Esophagus (tissue), 2 donors: ENCODE measurements at regions not wholly inside any gene's neighbourhood (a gene's known extent, or its start where the extent isn't known, plus 50 kb on each side); places are given as distances from the start of the nearest gene placed in this dataset.

Experiments
- H3K27ac ChIP-seq, 2 donors: one replicate each; pipeline ENCODE4 v1.5.1; 2013; ENCODE audit warnings: low read depth in 2 of 2, mild to moderate bottlenecking in 2 of 2, inconsistent platforms in 1 of 2, low read length in 1 of 2, moderate library complexity in 1 of 2
- H3K27me3 ChIP-seq, 2 donors: one replicate each; pipeline ENCODE4 v1.6.1; 2013; ENCODE audit warnings: low read length in 2 of 2, control low read depth in 1 of 2, mild to moderate bottlenecking in 1 of 2; ENCODE audit not compliant: insufficient read depth in 2 of 2, control insufficient read depth in 1 of 2
- H3K36me3 ChIP-seq, 2 donors: one replicate each; pipeline ENCODE4 v1.6.1; 2013; ENCODE audit warnings: low read length in 1 of 2; ENCODE audit not compliant: control insufficient read depth in 2 of 2, insufficient read depth in 2 of 2
- H3K4me1 ChIP-seq, 2 donors: one replicate each; pipeline ENCODE4 v1.6.1; 2013; ENCODE audit warnings: low read length in 1 of 2; ENCODE audit not compliant: control insufficient read depth in 2 of 2, insufficient read depth in 2 of 2
- H3K4me3 ChIP-seq, 2 donors: one replicate each; pipeline ENCODE4 v1.5.1; 2013; ENCODE audit warnings: low read length in 2 of 2, mild to moderate bottlenecking in 2 of 2, low read depth in 1 of 2, moderate library complexity in 1 of 2
- H3K9me3 ChIP-seq, 2 donors: one replicate each; pipeline ENCODE4 v1.6.1; 2013; ENCODE audit warnings: mild to moderate bottlenecking in 2 of 2, low read depth in 1 of 2, low read length in 1 of 2, moderate library complexity in 1 of 2; ENCODE audit not compliant: control insufficient read depth in 2 of 2, insufficient read depth in 1 of 2
- WGBS, 2 donors: extraction: QIAGEN DNeasy Blood & Tissue Kit; methylation state at CpG; one replicate each; pipeline ENCODE4 v1.1.7; 2013; 5-methylcytosine and 5-hydroxymethylcytosine counted together
- donor health status: healthy with polysubstance abuse.
- donor health status: Bipolar disorder and iron deficiency.

GRCh38 chr1:38700077-38700470 is 159.5 kb downstream of the RRAGC start:
- Histone ChIP-seq H3K4me1 (no peaks in the 10 kb centered on the region), H3K36me3 (no peaks in the 10 kb centered on the region), H3K9me3 (peaks cover 0 to 4% of the 10 kb centered on the region in 2 donors), H3K27me3 (no peaks in the 10 kb centered on the region), H3K4me3 (no peak overlapping the region), H3K27ac (no peak overlapping the region)
- 79 to 86% methylated on average over 3 of the region's 3 CpGs for WGBS, 2 donors

- Histone ChIP-seq H3K27me3 (no peaks in the 10 kb centered on the region), H3K9me3 (peaks cover 0 to 4% of the 10 kb centered on the region in 2 donors), H3K27ac (no peak overlapping the region), H3K36me3 (no peaks in the 10 kb centered on the region), H3K4me3 (no peak overlapping the region), H3K4me1 (no peaks in the 10 kb centered on the region)
- 70 to 73% methylated on average over 7 of the region's 7 CpGs for WGBS, 2 donors
Measured at GRCh38 chr1:38699330-38700076, 160.1 kb downstream of the RRAGC start.

GRCh38 chr1:38697387-38697786 is 162.2 kb downstream of the RRAGC start:
- H3K9me3 ChIP-seq, result peaks cover 0 to 4% of the 10 kb centered on the region in 2 donors
- H3K36me3 ChIP-seq, result no peaks in the 10 kb centered on the region
- WGBS, 2 donors, result 74 to 78% methylated on average over 1 of the region's 1 CpG

GRCh38 chr1:38696371-38696770 is 163.2 kb downstream of the RRAGC start:
- WGBS, 2 donors, result 83 to 87% methylated on average over 2 of the region's 2 CpGs
- Histone ChIP-seq H3K4me1 (no peaks in the 10 kb centered on the region), H3K27ac (no peak overlapping the region), H3K9me3 (peaks cover 0 to 4% of the 10 kb centered on the region in 2 donors), H3K27me3 (no peaks in the 10 kb centered on the region), H3K4me3 (no peak overlapping the region), H3K36me3 (no peaks in the 10 kb centered on the region)

More at GRCh38 chr1:38697387-38697786, 162.2 kb downstream of the RRAGC start:
- H3K4me1 ChIP-seq, result no peaks in the 10 kb centered on the region
- no peak overlapping the region for H3K4me3 ChIP-seq
- no peaks in the 10 kb centered on the region for H3K27me3 ChIP-seq
- H3K27ac ChIP-seq, result no peak overlapping the region

GRCh38 chr1:38693759-38694158 is 165.8 kb downstream of the RRAGC start:
- H3K4me1 ChIP-seq, result no peaks in the 10 kb centered on the region
- no peaks in the 10 kb centered on the region for H3K27me3 ChIP-seq
- H3K9me3 ChIP-seq, result no peaks in the 10 kb centered on the region
- H3K4me3 ChIP-seq, result no peak overlapping the region
- 33 to 76% methylated on average over 1 of the region's 1 CpG for WGBS, 2 donors
- H3K36me3 ChIP-seq, result no peaks in the 10 kb centered on the region
- H3K27ac ChIP-seq, result no peak overlapping the region

GRCh38 chr1:38693031-38693430 is 166.5 kb downstream of the RRAGC start:
- H3K9me3 ChIP-seq, result no peaks in the 10 kb centered on the region
- no peaks in the 10 kb centered on the region for H3K36me3 ChIP-seq
- no peaks in the 10 kb centered on the region for H3K4me1 ChIP-seq
- H3K4me3 ChIP-seq, result no peak overlapping the region
- 62 to 78% methylated on average over 3 of the region's 3 CpGs for WGBS, 2 donors
- no peak overlapping the region for H3K27ac ChIP-seq
- H3K27me3 ChIP-seq, result no peaks in the 10 kb centered on the region

GRCh38 chr1:38690790-38691449 is 168.7 kb downstream of the RRAGC start:
- H3K4me1 ChIP-seq, result no peaks in the 10 kb centered on the region
- WGBS, 2 donors, result 56 to 62% methylated on average over 4 of the region's 4 CpGs
- H3K27me3 ChIP-seq, result peaks cover 0 to 4% of the 10 kb centered on the region in 2 donors
- H3K4me3 ChIP-seq, result no peak overlapping the region
- no peaks in the 10 kb centered on the region for H3K36me3 ChIP-seq
- H3K27ac ChIP-seq, result no peak overlapping the region
- no peaks in the 10 kb centered on the region for H3K9me3 ChIP-seq

- H3K27me3 ChIP-seq, result peaks cover 0 to 5% of the 10 kb centered on the region in 2 donors
- no peaks in the 10 kb centered on the region for H3K4me1 ChIP-seq
- H3K4me3 ChIP-seq, result no peak overlapping the region
- 50 to 54% methylated on average over 2 of the region's 2 CpGs for WGBS, 2 donors
- no peaks in the 10 kb centered on the region for H3K9me3 ChIP-seq
- no peak overlapping the region for H3K27ac ChIP-seq
- H3K36me3 ChIP-seq, result no peaks in the 10 kb centered on the region
Measured at GRCh38 chr1:38686927-38687255, 172.7 kb downstream of the RRAGC start.

GRCh38 chr1:38686167-38686926 is 173.2 kb downstream of the RRAGC start:
- H3K9me3 ChIP-seq, result no peaks in the 10 kb centered on the region
- H3K36me3 ChIP-seq, result no peaks in the 10 kb centered on the region
- WGBS, 2 donors, result 81 to 87% methylated on average over 14 of the region's 14 CpGs
- H3K27ac ChIP-seq, result no peak overlapping the region
- no peaks in the 10 kb centered on the region for H3K4me1 ChIP-seq
- peaks cover 0 to 5% of the 10 kb centered on the region in 2 donors for H3K27me3 ChIP-seq
- no peak overlapping the region for H3K4me3 ChIP-seq
